Dedifferentiated amniotic fluid mesenchymal stem cell (primary cell): ENCODE measurements at regions not wholly inside any gene's neighbourhood (a gene's known extent, or its start where the extent isn't known, plus 50 kb on each side); places are given as distances from the start of the nearest gene placed in this dataset.
A peak's percentile ranks its signal among the peaks of the same experiment; 100 is the strongest.

Source experiments
- DNase-seq: peaks from one replicate; pipeline ENCODE4 v3.0.0-alpha.2; 2016; ENCODE audit errors: extremely low spot score

- DNase-seq = peak; percentile 16
Measured at GRCh38 chr11:122523846-122524805, 131.4 kb upstream of the UBASH3B start.

- no peak for DNase-seq
Measured at GRCh38 chr11:122521626-122522025, 133.9 kb upstream of the UBASH3B start.

- DNase-seq = no peak
Measured at GRCh38 chr11:122517403-122518379, 137.8 kb upstream of the UBASH3B start.

GRCh38 chr11:122516686-122517085 lies 138.8 kb upstream of the UBASH3B start:
- no peak for DNase-seq

- DNase-seq = no peak
Measured at GRCh38 chr11:122513997-122514396, 141.5 kb upstream of the UBASH3B start.

- no peak for DNase-seq
Measured at GRCh38 chr11:122513328-122513727, 142.2 kb upstream of the UBASH3B start.

- no peak for DNase-seq
Measured at GRCh38 chr11:122512688-122513087, 142.8 kb upstream of the UBASH3B start.

GRCh38 chr11:122509899-122510298 lies 145.6 kb upstream of the UBASH3B start:
- DNase-seq = no peak

GRCh38 chr11:122509091-122509490 lies 146.4 kb upstream of the UBASH3B start:
- DNase-seq = no peak

- DNase-seq = peak; percentile 95
Measured at GRCh38 chr11:122505304-122506006, 150.1 kb upstream of the UBASH3B start.

- peak; percentile 88 for DNase-seq
Measured at GRCh38 chr11:122494221-122494620, 161.3 kb upstream of the UBASH3B start.

- peak; percentile 19 for DNase-seq
Measured at GRCh38 chr11:122491509-122491908, 164.0 kb upstream of the UBASH3B start.

GRCh38 chr11:122488892-122489706 lies 166.4 kb upstream of the UBASH3B start:
- DNase-seq = no peak

- no peak for DNase-seq
Measured at GRCh38 chr11:122487669-122488068, 167.9 kb upstream of the UBASH3B start.

GRCh38 chr11:122486793-122487495 lies 168.6 kb upstream of the UBASH3B start:
- no peak for DNase-seq

- peak; percentile 46 for DNase-seq
Measured at GRCh38 chr11:122478986-122479385, 176.5 kb upstream of the UBASH3B start.

GRCh38 chr11:122468965-122469364 lies 186.6 kb upstream of the UBASH3B start:
- DNase-seq = no peak

- DNase-seq = no peak
Measured at GRCh38 chr11:122463530-122463929, 192.0 kb upstream of the UBASH3B start.

GRCh38 chr11:122459064-122459463 lies 196.5 kb upstream of the UBASH3B start:
- no peak for DNase-seq

- DNase-seq = no peak
Measured at GRCh38 chr11:122453586-122453985, 201.9 kb upstream of the UBASH3B start.
